Keratinocyte (primary cell): ENCODE measurements at regions not wholly inside any gene's neighbourhood (a gene's known extent, or its start where the extent isn't known, plus 50 kb on each side); places are given as distances from the start of the nearest gene placed in this dataset.

ENCODE experiments used
- DNase-seq: peaks from one replicate; pipeline ENCODE4 v3.0.0-alpha.2; 2011; ENCODE audit warnings: low read depth, missing footprints, low spot score
- FAIRE-seq: peaks from 2 replicates; lab custom pipeline; 2011; peaks lifted over from hg19 to GRCh38; lab: Jason Lieb, UNC
- H2AFZ ChIP-seq: 2 replicates; pipeline ENCODE4 v1.6.0; 2012; ENCODE audit warnings: low read length, control low read depth, inconsistent platforms; ENCODE audit not compliant: control insufficient read depth
- H3K27ac ChIP-seq: 2 replicates; pipeline ENCODE4 v1.5.1; 2011; ENCODE audit warnings: low read length; ENCODE audit not compliant: control insufficient read depth, insufficient read depth
- H3K27me3 ChIP-seq: 3 replicates; pipeline ENCODE4 v1.6.0; 2011; ENCODE audit warnings: low read length; ENCODE audit not compliant: control insufficient read depth, insufficient read depth; ENCODE audit errors: extremely low read depth
- H3K36me3 ChIP-seq, 2 experiments: 2 replicates in 1 of 2; 3 replicates in 1 of 2; pipeline ENCODE4 v1.5.1; 2011; ENCODE audit warnings: low read length in 2 of 2, mild to moderate bottlenecking in 1 of 2; ENCODE audit not compliant: control insufficient read depth in 2 of 2, insufficient read depth in 2 of 2; ENCODE audit errors: extremely low read depth in 1 of 2
- H3K4me1 ChIP-seq: 3 replicates; pipeline ENCODE4 v1.5.1; 2011; ENCODE audit warnings: low read length; ENCODE audit not compliant: control insufficient read depth, insufficient read depth; ENCODE audit errors: extremely low read depth
- H3K4me2 ChIP-seq: 3 replicates; pipeline ENCODE4 v1.6.0; 2011; ENCODE audit warnings: low read depth, low read length; ENCODE audit not compliant: control insufficient read depth, insufficient read depth; ENCODE audit errors: extremely low read depth
- H3K4me3 ChIP-seq, 3 experiments: fragments of 200-600 bp in 1 of 3; sonication (generic) in 1 of 3; 2 replicates in 2 of 3; 3 replicates in 1 of 3; pipeline ENCODE4 v1.5.1; 2011 to 2016; ENCODE audit warnings: low read length in 3 of 3, mild to moderate bottlenecking in 3 of 3, control low read depth in 2 of 3, inconsistent platforms in 1 of 3, low read depth in 1 of 3, mixed read lengths in 1 of 3, mixed run types in 1 of 3, moderate library complexity in 1 of 3; ENCODE audit not compliant: control insufficient read depth in 2 of 3, insufficient read depth in 2 of 3; ENCODE audit errors: extremely low read depth in 1 of 3
- H3K79me2 ChIP-seq: 2 replicates; pipeline ENCODE4 v1.6.0; 2012; ENCODE audit warnings: low read length; ENCODE audit not compliant: control insufficient read depth, insufficient read depth
- H3K9ac ChIP-seq: 3 replicates; pipeline ENCODE4 v1.6.0; 2011; ENCODE audit warnings: low read length; ENCODE audit not compliant: control insufficient read depth, insufficient read depth; ENCODE audit errors: extremely low read depth
- H3K9me1 ChIP-seq: 3 replicates; pipeline ENCODE4 v1.6.0; 2011; ENCODE audit warnings: low read length; ENCODE audit not compliant: control insufficient read depth, insufficient read depth; ENCODE audit errors: extremely low read depth
- H3K9me3 ChIP-seq: 2 replicates; pipeline ENCODE4 v1.5.1; 2012; ENCODE audit warnings: low read depth, low read length; ENCODE audit not compliant: control insufficient read depth
- H4K20me1 ChIP-seq: 3 replicates; pipeline ENCODE4 v1.6.0; 2011; ENCODE audit warnings: low read length; ENCODE audit not compliant: control insufficient read depth, insufficient read depth; ENCODE audit errors: extremely low read depth
- EZH2 ChIP-seq: IDR thresholded peaks from one replicate; pipeline ENCODE4 v1.6.1; 2012; ENCODE audit warnings: inconsistent platforms, mild to moderate bottlenecking, low read length, moderate library complexity
- dilution Hi-C: fragments of 300-500 bp; cut with MboI; formaldehyde crosslinking; loops from one replicate; pipeline ENCODE4 v1.7.0; 2020; ENCODE audit warnings: low sequenced_read_pairs; ENCODE audit not compliant: extremely low pct_ligation_motif_present
- TF ChIP-seq, protein P1 (sequence below), 3 experiments: IDR thresholded peaks in 1 of 3; conservative IDR thresholded peaks in 1 of 3; optimal IDR thresholded peaks in 1 of 3; 2 replicates in 2 of 3; 3 replicates in 1 of 3; pipeline versions ENCODE3 to v1.5.1; 2011; ENCODE audit warnings: low read length in 3 of 3, mild to moderate bottlenecking in 3 of 3, moderate library complexity in 2 of 3, control low read depth in 1 of 3, inconsistent platforms in 1 of 3; ENCODE audit not compliant: insufficient read depth in 2 of 3; ENCODE audit errors: extremely low read depth in 1 of 3

- no peak overlapping the region for H3K9ac ChIP-seq
- no peaks in the 10 kb centered on the region for H3K4me1 ChIP-seq
- H4K20me1 ChIP-seq: no peaks in the 10 kb centered on the region
- no peak overlapping the region for H3K27ac ChIP-seq
- no peaks in the 10 kb centered on the region for H3K79me2 ChIP-seq
- dilution Hi-C loops: no loop called here
- no peaks in the 10 kb centered on the region for H3K27me3 ChIP-seq
- FAIRE-seq: peak; percentile 83
- H3K4me3 ChIP-seq: no peak overlapping the region
- no peaks in the 10 kb centered on the region for H3K9me1 ChIP-seq
- TF ChIP-seq, protein P1, sequence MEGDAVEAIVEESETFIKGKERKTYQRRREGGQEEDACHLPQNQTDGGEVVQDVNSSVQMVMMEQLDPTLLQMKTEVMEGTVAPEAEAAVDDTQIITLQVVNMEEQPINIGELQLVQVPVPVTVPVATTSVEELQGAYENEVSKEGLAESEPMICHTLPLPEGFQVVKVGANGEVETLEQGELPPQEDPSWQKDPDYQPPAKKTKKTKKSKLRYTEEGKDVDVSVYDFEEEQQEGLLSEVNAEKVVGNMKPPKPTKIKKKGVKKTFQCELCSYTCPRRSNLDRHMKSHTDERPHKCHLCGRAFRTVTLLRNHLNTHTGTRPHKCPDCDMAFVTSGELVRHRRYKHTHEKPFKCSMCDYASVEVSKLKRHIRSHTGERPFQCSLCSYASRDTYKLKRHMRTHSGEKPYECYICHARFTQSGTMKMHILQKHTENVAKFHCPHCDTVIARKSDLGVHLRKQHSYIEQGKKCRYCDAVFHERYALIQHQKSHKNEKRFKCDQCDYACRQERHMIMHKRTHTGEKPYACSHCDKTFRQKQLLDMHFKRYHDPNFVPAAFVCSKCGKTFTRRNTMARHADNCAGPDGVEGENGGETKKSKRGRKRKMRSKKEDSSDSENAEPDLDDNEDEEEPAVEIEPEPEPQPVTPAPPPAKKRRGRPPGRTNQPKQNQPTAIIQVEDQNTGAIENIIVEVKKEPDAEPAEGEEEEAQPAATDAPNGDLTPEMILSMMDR (optimal IDR thresholded peaks at IDR 0.05 in 1 of 3, IDR thresholded peaks at IDR 0.05 in 1 of 3, conservative IDR thresholded peaks at IDR 0.05 in 1 of 3; ENCODE audit: extremely low read depth in 1 of 3, insufficient read depth in 2 of 3, low read length in 3 of 3): peak; percentile 39 to 82 (median 43)
- no peak for TF ChIP-seq EZH2
- H3K36me3 ChIP-seq: no peaks in the 10 kb centered on the region
- no peak overlapping the region for H3K4me2 ChIP-seq
- H2AFZ ChIP-seq: no peak overlapping the region
- DNase-seq: no peak
- no peaks in the 10 kb centered on the region for H3K9me3 ChIP-seq
Observed at GRCh38 chr15:98174286-98174685, 213.8 kb downstream of the ARRDC4 start.

GRCh38 chr15:98174841-98175240 lies 214.3 kb downstream of the ARRDC4 start:
- TF ChIP-seq EZH2: no peak
- TF ChIP-seq, protein P1 (optimal IDR thresholded peaks at IDR 0.05 in 1 of 3, IDR thresholded peaks at IDR 0.05 in 1 of 3, conservative IDR thresholded peaks at IDR 0.05 in 1 of 3; ENCODE audit: extremely low read depth in 1 of 3, insufficient read depth in 2 of 3, low read length in 3 of 3): no peak
- H3K4me2 ChIP-seq: no peak overlapping the region
- dilution Hi-C loops: no loop called here
- FAIRE-seq (no peak), DNase-seq (no peak)
- no peak overlapping the region for H2AFZ ChIP-seq
- no peaks in the 10 kb centered on the region for H3K79me2 ChIP-seq
- H3K36me3 ChIP-seq: no peaks in the 10 kb centered on the region
- H3K4me1 ChIP-seq: no peaks in the 10 kb centered on the region
- H3K27ac ChIP-seq: no peak overlapping the region
- no peaks in the 10 kb centered on the region for H4K20me1 ChIP-seq
- H3K27me3 ChIP-seq: no peaks in the 10 kb centered on the region
- no peak overlapping the region for H3K9ac ChIP-seq
- no peaks in the 10 kb centered on the region for H3K9me3 ChIP-seq
- no peak overlapping the region for H3K4me3 ChIP-seq
- no peaks in the 10 kb centered on the region for H3K9me1 ChIP-seq
